Thyroid gland (tissue), 4 donors: ENCODE measurements at regions not wholly inside any gene's neighbourhood (a gene's known extent, or its start where the extent isn't known, plus 50 kb on each side); places are given as distances from the start of the nearest gene placed in this dataset.

Experiments used
- POLR2A ChIP-seq, 2 donors: fragments of 450-650 bp; IDR thresholded peaks; one replicate each; pipeline ENCODE4 v1.6.1; 2017; ENCODE audit warnings: antibody characterized with exemption in 2 of 2, mild to moderate bottlenecking in 2 of 2, moderate library complexity in 1 of 2
- TF ChIP-seq, protein P1 (sequence below), 6 experiments: fragments of 200-600 bp in 3 of 6; fragments of 450-650 bp in 3 of 6; sonication (generic) in 3 of 6; IDR thresholded peaks; one replicate each; pipeline ENCODE4 v1.5.1; 2016 to 2019; ENCODE audit warnings: antibody characterized with exemption in 6 of 6, mild to moderate bottlenecking in 2 of 6, inconsistent platforms in 1 of 6, moderate library complexity in 1 of 6

DNA sequence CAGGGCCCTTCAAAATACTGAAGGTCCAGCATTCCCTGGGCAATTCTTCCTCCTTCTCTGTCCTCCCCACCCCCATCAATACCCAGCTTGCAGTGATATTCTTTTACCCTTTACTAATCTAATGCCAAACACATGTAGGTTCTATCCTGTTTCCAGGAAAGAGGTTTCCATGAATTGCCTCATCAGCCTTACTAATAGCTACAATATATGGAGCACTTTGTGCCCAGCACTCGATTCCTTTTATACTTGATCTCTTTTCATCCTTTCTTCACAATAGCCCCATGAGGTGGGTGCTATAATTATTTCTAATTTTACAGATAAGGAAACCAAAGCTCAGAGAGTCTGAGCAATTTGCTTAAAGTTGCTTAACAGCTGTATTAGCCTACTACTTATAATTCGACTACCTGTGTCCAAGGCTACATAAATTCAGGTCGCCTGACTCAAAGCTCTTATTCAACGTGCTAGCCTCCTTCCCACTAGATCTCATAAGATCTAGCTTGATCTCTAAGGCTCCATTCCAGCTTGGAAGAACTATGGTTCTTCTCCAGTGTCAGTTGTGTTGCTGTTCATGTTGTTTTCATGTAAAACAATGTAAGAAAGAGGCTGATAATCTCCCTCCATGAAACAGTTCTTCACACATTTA is 229.6 kb upstream of the PGRMC2 start:
- TF ChIP-seq, protein P1, sequence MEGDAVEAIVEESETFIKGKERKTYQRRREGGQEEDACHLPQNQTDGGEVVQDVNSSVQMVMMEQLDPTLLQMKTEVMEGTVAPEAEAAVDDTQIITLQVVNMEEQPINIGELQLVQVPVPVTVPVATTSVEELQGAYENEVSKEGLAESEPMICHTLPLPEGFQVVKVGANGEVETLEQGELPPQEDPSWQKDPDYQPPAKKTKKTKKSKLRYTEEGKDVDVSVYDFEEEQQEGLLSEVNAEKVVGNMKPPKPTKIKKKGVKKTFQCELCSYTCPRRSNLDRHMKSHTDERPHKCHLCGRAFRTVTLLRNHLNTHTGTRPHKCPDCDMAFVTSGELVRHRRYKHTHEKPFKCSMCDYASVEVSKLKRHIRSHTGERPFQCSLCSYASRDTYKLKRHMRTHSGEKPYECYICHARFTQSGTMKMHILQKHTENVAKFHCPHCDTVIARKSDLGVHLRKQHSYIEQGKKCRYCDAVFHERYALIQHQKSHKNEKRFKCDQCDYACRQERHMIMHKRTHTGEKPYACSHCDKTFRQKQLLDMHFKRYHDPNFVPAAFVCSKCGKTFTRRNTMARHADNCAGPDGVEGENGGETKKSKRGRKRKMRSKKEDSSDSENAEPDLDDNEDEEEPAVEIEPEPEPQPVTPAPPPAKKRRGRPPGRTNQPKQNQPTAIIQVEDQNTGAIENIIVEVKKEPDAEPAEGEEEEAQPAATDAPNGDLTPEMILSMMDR (IDR thresholded peaks at IDR 0.05) = no peak
- TF ChIP-seq POLR2A (IDR thresholded peaks at IDR 0.05) = no peak
